ENCODE measurements at regions not wholly inside any gene's neighbourhood (a gene's known extent, or its start where the extent isn't known, plus 50 kb on each side); places are given as distances from the start of the nearest gene placed in this dataset.

DNA sequence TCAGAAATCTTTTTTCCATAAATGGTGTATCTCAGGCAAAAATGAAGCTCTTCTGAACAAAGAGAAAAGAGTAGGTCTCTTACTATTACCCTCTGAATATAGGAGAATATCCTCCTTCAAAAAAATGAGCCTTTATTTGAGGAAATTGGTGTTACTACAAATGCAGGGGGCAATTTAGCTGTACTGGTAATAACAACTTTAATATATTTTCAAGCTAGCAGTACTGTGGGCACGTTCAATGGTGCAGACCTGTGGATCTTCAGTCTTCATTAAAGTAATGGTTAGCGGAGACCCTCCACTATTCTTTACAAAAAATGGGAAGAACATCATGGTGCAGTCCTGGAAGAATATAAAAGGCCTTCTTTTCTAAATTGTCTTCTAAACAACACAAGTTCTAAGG, 661.3 kb downstream of the TMEM182 start:
- TF ChIP-seq, protein P1, sequence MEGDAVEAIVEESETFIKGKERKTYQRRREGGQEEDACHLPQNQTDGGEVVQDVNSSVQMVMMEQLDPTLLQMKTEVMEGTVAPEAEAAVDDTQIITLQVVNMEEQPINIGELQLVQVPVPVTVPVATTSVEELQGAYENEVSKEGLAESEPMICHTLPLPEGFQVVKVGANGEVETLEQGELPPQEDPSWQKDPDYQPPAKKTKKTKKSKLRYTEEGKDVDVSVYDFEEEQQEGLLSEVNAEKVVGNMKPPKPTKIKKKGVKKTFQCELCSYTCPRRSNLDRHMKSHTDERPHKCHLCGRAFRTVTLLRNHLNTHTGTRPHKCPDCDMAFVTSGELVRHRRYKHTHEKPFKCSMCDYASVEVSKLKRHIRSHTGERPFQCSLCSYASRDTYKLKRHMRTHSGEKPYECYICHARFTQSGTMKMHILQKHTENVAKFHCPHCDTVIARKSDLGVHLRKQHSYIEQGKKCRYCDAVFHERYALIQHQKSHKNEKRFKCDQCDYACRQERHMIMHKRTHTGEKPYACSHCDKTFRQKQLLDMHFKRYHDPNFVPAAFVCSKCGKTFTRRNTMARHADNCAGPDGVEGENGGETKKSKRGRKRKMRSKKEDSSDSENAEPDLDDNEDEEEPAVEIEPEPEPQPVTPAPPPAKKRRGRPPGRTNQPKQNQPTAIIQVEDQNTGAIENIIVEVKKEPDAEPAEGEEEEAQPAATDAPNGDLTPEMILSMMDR (IDR thresholded peaks at IDR 0.05) = no peak
- no peak for TF ChIP-seq POLR2A (IDR thresholded peaks at IDR 0.05)
